B cell (primary cell): ENCODE measurements at regions not wholly inside any gene's neighbourhood (a gene's known extent, or its start where the extent isn't known, plus 50 kb on each side); places are given as distances from the start of the nearest gene placed in this dataset.

ENCODE experiments used
- ATAC-seq: fragments of 200-7000 bp; cut with Tn5 transposase; one replicate; pipeline ENCODE4 v1.10.0; 2021; ENCODE audit warnings: low read depth, mild to moderate bottlenecking, moderate number of reproducible peaks, moderate library complexity
- CTCF ChIA-PET: fragments of 350-600 bp; sonication (Branson Sonifier 250); formaldehyde crosslinking; loops from one replicate; lab custom pipeline; 2021; ENCODE audit warnings: antibody characterized with exemption, inconsistent platforms; lab: Charles Lee
- POLR2A ChIA-PET: fragments of 350-600 bp; sonication (Branson Sonifier 250); formaldehyde crosslinking; loops from one replicate; lab custom pipeline; 2021; ENCODE audit warnings: antibody characterized with exemption; lab: Charles Lee
- DNase-seq: peaks from one replicate; pipeline ENCODE4 v3.0.0; 2013
- H2AFZ ChIP-seq: 2 replicates; pipeline ENCODE4 v1.6.1; 2012; ENCODE audit warnings: mild to moderate bottlenecking, low read depth, low read length; ENCODE audit not compliant: insufficient read depth, poor library complexity, severe bottlenecking
- H3K27ac ChIP-seq, 2 donors: 1 replicate in 1 of 2; 2 replicates in 1 of 2; pipeline ENCODE4 v1.5.1; 2012 to 2013; ENCODE audit warnings: low read length in 2 of 2, mild to moderate bottlenecking in 2 of 2, moderate library complexity in 1 of 2
- H3K27me3 ChIP-seq, 4 experiments: fragments of 200-600 bp in 1 of 4; sonication (generic) in 1 of 4; replicated peaks in 1 of 4; 1 replicate in 2 of 4; 2 replicates in 2 of 4; pipeline versions ENCODE4 v1.6.1 to v1.7.0; 2013 to 2016; ENCODE audit warnings: low read length in 3 of 4, mild to moderate bottlenecking in 2 of 4, mixed read lengths in 1 of 4, moderate library complexity in 1 of 4; ENCODE audit not compliant: insufficient read depth in 4 of 4, control insufficient read depth in 3 of 4; ENCODE audit errors: control extremely low read depth in 1 of 4
- H3K36me3 ChIP-seq, 2 experiments: replicated peaks in 1 of 2; 1 replicate in 1 of 2; 2 replicates in 1 of 2; pipeline versions ENCODE4 v1.6.1 to v1.7.1; 2013; ENCODE audit warnings: low read length in 1 of 2; ENCODE audit not compliant: insufficient read depth in 2 of 2, control insufficient read depth in 1 of 2; ENCODE audit errors: control extremely low read depth in 1 of 2, extremely low read depth in 1 of 2
- H3K4me1 ChIP-seq, 2 donors: fragments of 200-600 bp in 1 of 2; sonication (generic) in 1 of 2; 1 replicate in 1 of 2; 2 replicates in 1 of 2; pipeline versions ENCODE4 v1.5.1 to v1.6.1; 2013 to 2017; ENCODE audit warnings: low read length in 2 of 2; ENCODE audit not compliant: control insufficient read depth in 2 of 2, insufficient read depth in 2 of 2
- H3K4me2 ChIP-seq: replicated peaks from 2 replicates; pipeline ENCODE3; 2012; ENCODE audit warnings: mild to moderate bottlenecking, low read depth, low read length; ENCODE audit not compliant: poor library complexity, severe bottlenecking
- H3K4me3 ChIP-seq, 5 experiments: fragments of 200-600 bp in 1 of 5; sonication (generic) in 1 of 5; 1 replicate in 3 of 5; 2 replicates in 2 of 5; pipeline versions ENCODE4 v1.5.1 to v1.7.0; 2011 to 2016; ENCODE audit warnings: low read length in 4 of 5, mild to moderate bottlenecking in 4 of 5, low read depth in 2 of 5, control low read depth in 1 of 5, moderate library complexity in 1 of 5; ENCODE audit not compliant: insufficient read depth in 1 of 5; ENCODE audit errors: control extremely low read depth in 1 of 5, extremely low read depth in 1 of 5
- H3K79me2 ChIP-seq: fragments of 200-600 bp; sonication (generic); one replicate; pipeline ENCODE4 v1.6.0; 2016; ENCODE audit warnings: low read length; ENCODE audit not compliant: control insufficient read depth, insufficient read depth
- H3K9ac ChIP-seq: fragments of 200-600 bp; sonication (generic); 2 replicates; pipeline ENCODE4 v1.6.1; 2017; ENCODE audit warnings: mild to moderate bottlenecking, low read length, moderate library complexity
- H3K9me3 ChIP-seq, 3 donors: one replicate each; pipeline versions ENCODE4 v1.6.1 to v1.7.1; 2013; ENCODE audit warnings: low read length in 2 of 3; ENCODE audit not compliant: control insufficient read depth in 2 of 3, insufficient read depth in 1 of 3; ENCODE audit errors: control extremely low read depth in 1 of 3
- H4K20me1 ChIP-seq: 2 replicates; pipeline ENCODE4 v1.6.0; 2012; ENCODE audit warnings: mild to moderate bottlenecking, low read length; ENCODE audit not compliant: insufficient read depth, control insufficient read depth, poor library complexity, severe bottlenecking
- H3K27ac Mint-ChIP-seq: one replicate; pipeline ENCODE4 v1.8.0; 2021; ENCODE audit warnings: mixed read lengths
- H3K27me3 Mint-ChIP-seq: one replicate; pipeline ENCODE4 v1.8.0; 2021; ENCODE audit warnings: mixed read lengths
- H3K4me1 Mint-ChIP-seq: one replicate; pipeline ENCODE4 v1.8.0; 2021; ENCODE audit warnings: mixed read lengths
- H3K4me3 Mint-ChIP-seq: one replicate; pipeline ENCODE4 v1.8.0; 2021; ENCODE audit warnings: mixed read lengths
- H3K9me3 Mint-ChIP-seq: one replicate; pipeline ENCODE4 v1.8.0; 2022; ENCODE audit warnings: mixed read lengths; ENCODE audit not compliant: insufficient read depth
- CTCF ChIP-seq: fragments of 200-600 bp; IDR thresholded peaks from one replicate; pipeline ENCODE4 v1.8.0; 2022; ENCODE audit warnings: antibody characterized with exemption, mild to moderate bottlenecking
- EZH2 ChIP-seq: IDR thresholded peaks from 2 replicates; pipeline ENCODE4 v1.6.1; 2012; ENCODE audit warnings: borderline replicate concordance, low read depth, mild to moderate bottlenecking, moderate library complexity, low read length; ENCODE audit not compliant: insufficient read depth, poor library complexity, severe bottlenecking
- WGBS: methylation state at CpG from one replicate; pipeline ENCODE4 v1.1.5; 2013; ENCODE audit warnings: missing lambda C conversion rate; ENCODE audit not compliant: insufficient coverage; 5-methylcytosine and 5-hydroxymethylcytosine counted together
- intact Hi-C: fragments of 100-400 bp; cut with micrococcal nuclease; formaldehyde crosslinking; loops from one replicate; pipeline ENCODE4 v1.10.0; 2022

- CTCF ChIA-PET, result no interaction called here
- ATAC-seq, result no peak
Observed at GRCh38 chr3:36319680-36320079, 60.6 kb upstream of the STAC start.

More at GRCh38 chr3:36319680-36320079, 60.6 kb upstream of the STAC start:
- H3K27me3 ChIP-seq, result no peaks in the 10 kb centered on the region
- H3K9me3 ChIP-seq, result peaks cover 0 to 4% (median 0%) of the 10 kb centered on the region in 3 donors
- H3K9ac ChIP-seq, result no peak overlapping the region
- Mint-ChIP-seq H3K4me1 (no peaks in the 10 kb centered on the region), H3K9me3 (peaks cover 2% of the 10 kb centered on the region), H3K4me3 (no peak overlapping the region), H3K27me3 (no peaks in the 10 kb centered on the region), H3K27ac (no peak overlapping the region)
- no peak for TF ChIP-seq CTCF
- no peak for TF ChIP-seq EZH2
- intact Hi-C loops, result no loop called here
- no peaks in the 10 kb centered on the region for H4K20me1 ChIP-seq
- H3K4me1 ChIP-seq, result no peaks in the 10 kb centered on the region
- no peak overlapping the region for H2AFZ ChIP-seq
- no peak overlapping the region for H3K27ac ChIP-seq
- no peak overlapping the region for H3K4me2 ChIP-seq
- POLR2A ChIA-PET, result no interaction called here
- no peak overlapping the region for H3K4me3 ChIP-seq
- H3K79me2 ChIP-seq, result no peaks in the 10 kb centered on the region
- H3K36me3 ChIP-seq, result no peaks in the 10 kb centered on the region
- no peak for DNase-seq
- no CpG with 5 or more reads among the region's 1 CpG for WGBS
